Erythroblast (primary cell): ENCODE measurements at regions not wholly inside any gene's neighbourhood (a gene's known extent, or its start where the extent isn't known, plus 50 kb on each side); places are given as distances from the start of the nearest gene placed in this dataset.

Experiments used
- DNase-seq, 2 experiments: peaks; one replicate each; lab custom pipeline; 2025; lab: John Stamatoyannopoulos, UW
- GATA1 ChIP-seq: IDR thresholded peaks from 2 replicates; pipeline ENCODE4 v1.6.1; 2011; ENCODE audit warnings: low read depth, mild to moderate bottlenecking, control low read depth, low read length, moderate library complexity
- POLR2A ChIP-seq: IDR thresholded peaks from 2 replicates; pipeline ENCODE4 v1.6.1; 2011; ENCODE audit warnings: mild to moderate bottlenecking, low read length

- no peak for DNase-seq
- TF ChIP-seq GATA1 (no peak), POLR2A (no peak)
Measured at GRCh38 chr15:62824111-62825015, 218.2 kb upstream of the TPM1 start.

- TF ChIP-seq POLR2A, result no peak
- no peak for TF ChIP-seq GATA1
- DNase-seq, result no peak
Measured at GRCh38 chr15:62825191-62825590, 217.4 kb upstream of the TPM1 start.

DNA sequence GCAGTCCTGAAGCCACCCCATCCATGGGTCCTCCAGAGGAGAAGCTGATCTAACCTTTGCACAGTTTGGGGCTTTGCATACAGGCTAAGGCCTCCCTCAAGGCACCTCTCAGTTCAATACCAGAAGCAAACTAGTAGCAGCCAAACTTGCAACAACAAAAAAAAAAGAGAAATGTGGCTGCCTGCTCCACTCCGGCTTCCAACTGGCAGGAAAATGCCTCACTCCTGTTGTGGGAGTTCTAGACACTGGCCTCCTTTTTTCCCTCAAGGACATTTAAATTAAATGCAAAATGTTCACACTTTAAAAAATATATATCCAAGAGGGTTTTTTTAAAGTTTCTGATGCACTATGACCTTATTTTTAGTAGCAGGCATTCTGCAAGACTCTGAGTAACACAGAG is 216.0 kb upstream of the TPM1 start:
- no peak for TF ChIP-seq GATA1
- no peak for TF ChIP-seq POLR2A
- DNase-seq, result no peak

DNA sequence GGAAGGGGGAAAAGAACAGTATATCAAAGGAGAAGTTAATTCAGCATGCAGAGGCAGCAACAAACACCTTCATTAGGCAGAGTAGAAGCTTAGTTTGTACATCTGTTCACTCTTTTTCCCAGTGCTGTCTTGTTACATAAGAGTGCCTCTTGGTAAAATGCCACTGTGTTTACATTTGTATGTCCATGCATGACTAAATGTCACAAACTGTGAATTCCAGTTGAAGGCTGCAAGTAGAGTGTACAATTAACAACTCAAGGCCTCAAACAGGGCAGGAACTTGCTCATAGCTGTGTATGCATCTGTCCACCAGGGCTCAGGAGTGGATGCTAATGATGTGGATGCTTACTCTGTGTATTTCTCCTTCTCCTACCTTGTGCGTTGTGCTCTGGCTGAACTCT is 214.2 kb upstream of the TPM1 start:
- TF ChIP-seq GATA1 (no peak), POLR2A (no peak)
- no peak for DNase-seq

- no peak for DNase-seq
- no peak for TF ChIP-seq GATA1
- no peak for TF ChIP-seq POLR2A
Measured at GRCh38 chr15:62832231-62832630, 210.3 kb upstream of the TPM1 start.

DNA sequence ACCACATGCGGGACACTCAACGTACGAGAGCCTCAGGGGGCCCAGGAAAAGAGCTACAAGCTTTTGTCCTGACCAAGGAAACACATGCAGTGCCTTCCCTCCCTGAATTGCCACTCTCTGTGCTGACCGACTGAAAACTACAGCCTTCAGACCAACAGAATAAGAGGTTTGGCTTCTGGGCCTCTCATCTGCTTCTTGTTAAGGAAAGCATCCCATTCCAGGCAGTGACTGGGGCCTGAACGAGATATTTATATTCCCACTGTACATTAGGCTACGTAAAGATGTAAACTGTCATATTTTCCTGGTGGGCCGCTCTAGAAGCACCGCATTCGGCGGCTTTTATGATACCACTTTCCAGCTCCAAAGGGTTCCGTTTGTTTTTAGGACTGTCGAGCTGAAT is 208.9 kb upstream of the TPM1 start:
- DNase-seq, result no peak
- no peak for TF ChIP-seq GATA1
- no peak for TF ChIP-seq POLR2A

DNA sequence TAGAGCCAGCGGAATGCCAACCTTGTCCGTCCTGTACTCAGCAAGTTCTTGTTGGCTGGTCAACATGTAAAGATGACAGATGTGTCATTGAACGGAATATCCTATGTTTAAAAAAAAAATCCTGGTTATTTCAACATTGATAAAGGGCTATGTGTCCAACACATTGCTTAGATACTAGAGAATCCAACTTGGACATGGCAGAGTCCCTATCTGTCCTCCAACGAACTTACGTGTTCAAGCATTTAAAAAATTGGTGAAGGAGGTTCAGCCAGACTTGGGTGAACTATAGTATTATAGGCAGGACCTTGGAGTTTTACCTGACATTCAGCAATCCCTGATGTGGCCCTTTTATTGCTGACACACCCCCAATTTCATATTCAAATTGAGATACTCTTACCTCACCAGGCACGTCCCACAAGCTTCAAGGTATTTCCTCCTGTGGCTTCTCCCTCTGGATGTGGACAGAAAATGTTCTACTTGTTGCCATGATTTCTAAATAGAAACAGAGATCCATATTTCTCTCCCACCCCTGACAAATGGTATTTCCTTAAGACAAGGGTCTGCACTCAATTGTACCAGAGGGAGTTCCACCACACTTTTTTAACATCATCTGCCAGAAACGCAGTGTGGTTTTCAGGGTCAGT is 207.7 kb upstream of the TPM1 start:
- TF ChIP-seq GATA1 (no peak), POLR2A (no peak)
- no peak for DNase-seq

GRCh38 chr15:62835351-62835750 is 207.2 kb upstream of the TPM1 start:
- no peak for TF ChIP-seq POLR2A
- no peak for TF ChIP-seq GATA1
- DNase-seq, result no peak

- no peak for DNase-seq
- TF ChIP-seq POLR2A, result no peak
- TF ChIP-seq GATA1, result no peak
Measured at GRCh38 chr15:62835762-62836161, 206.8 kb upstream of the TPM1 start.

DNA sequence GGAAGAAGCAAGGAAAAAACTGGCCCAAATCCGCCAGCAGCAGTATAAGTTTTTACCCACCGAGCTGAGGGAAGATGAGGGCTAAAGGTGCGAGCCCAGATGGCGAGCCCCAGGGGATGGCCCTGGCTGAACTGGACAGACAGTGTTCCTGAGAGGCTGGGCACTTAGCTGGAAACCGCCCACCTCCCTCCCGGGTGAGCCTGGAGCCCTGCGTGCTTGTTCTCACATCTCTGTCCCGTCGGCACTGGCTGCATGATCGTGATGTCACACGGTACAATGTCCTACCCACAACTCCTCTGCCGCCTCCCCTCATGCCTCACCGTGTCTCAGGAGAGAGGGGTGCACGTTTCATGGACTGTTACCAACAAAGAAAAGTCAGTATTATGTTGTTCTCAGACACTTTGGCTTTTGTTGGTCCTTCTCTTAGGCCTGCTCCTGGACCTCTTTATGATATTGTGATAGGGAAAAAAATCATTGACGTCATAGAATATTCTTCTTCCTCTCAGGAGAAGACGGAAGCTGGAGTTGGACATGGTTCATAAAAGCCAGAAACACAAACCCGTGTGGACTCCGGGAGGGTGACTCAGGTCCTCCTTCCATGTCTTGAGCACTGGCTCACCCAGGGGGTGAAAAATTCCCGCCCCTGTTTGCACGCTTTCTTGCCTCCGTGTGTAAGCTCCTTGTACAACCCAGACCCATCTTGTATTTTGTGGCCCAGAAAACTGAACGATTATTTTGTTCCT is 201.8 kb upstream of the TPM1 start:
- DNase-seq, result no peak

DNA sequence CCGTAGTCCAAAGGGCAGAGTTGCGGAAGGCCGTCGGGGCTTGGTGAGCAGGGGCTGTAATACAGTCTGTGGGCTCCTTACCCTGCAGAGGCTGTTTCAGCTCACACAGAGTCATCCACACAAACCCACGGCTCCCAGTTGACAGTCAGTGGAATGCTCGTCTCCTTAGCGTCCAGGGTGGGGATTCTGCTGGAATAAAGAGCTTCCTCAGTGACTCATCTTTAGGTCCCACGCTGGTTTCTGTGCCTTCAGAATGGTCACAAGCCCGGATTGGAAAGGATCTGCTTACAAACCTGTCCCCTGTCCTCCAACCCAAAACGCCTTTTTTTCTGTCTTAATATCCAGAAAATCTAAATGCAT is 201.3 kb upstream of the TPM1 start:
- no peak for TF ChIP-seq POLR2A
- TF ChIP-seq GATA1, result no peak
- no peak for DNase-seq

More for the DNA sequence above, 201.8 kb upstream of the TPM1 start:
- TF ChIP-seq POLR2A (no peak), GATA1 (no peak)

DNA sequence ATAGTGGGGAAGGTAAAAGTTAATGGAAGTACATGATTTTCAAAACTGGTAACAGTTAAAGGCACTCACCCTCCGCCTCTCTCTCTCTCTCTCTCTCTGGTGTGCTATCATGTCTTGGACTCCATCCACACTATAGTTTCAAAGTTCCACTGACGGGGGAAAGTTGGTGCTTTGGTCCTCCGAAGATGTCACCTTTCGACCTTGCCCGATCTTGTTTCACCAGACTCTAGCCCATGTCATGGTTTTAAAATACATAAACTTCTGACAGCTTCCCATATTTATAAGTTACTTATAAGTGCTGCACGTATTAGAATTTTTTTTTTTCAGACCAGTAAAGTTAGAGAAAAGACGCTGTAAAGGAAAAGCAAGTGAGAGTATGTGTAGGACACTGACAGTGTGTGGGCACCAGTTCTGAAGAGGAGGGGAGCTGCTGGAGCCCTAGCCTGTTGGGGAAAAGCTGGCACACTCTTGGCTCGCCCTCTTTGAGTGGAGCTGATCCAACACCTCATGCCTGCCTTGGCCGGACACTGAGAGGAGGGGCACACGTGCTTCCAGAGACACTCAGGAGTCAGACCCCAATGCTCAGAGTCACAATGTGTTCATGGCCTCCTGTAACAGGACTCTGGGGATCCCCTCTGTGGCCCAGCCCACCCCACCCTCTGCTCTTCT is 200.5 kb upstream of the TPM1 start:
- TF ChIP-seq GATA1 (no peak), POLR2A (no peak)
- no peak for DNase-seq

GRCh38 chr15:62843311-62843710 is 199.2 kb upstream of the TPM1 start:
- TF ChIP-seq POLR2A (no peak), GATA1 (no peak)

DNA sequence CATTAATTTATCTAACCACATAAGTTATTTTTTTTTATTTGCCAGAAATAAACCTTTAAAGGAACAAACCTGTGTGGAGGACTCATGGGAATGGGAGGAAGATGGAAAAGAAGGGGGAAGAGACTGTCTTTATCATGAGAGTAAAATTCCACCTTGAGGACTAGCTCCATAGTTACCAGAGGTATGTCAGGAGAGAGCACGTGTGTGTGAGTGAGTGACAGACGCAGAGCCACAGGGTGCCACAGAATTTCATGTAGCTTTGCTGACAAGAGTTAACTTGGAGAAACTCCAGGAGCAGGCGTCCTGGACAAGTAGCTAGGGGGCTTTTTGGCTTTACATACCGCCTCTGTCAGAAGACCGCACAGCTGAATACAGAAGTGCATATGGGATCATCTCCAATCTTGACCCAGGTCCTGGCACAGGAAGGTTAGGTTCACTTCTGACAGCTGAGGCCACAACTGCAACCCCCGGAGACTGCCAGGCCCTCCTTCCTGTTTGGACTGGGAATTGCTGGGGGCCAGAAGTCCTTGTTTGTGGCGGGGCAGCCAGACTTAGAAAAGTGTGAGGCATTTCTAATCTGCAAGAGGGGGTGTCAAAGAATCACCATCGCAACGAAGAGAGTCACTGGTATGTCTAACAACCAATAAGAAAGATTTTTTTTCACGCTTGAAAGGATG is 197.8 kb upstream of the TPM1 start:
- DNase-seq, result no peak
- no peak for TF ChIP-seq POLR2A
- no peak for TF ChIP-seq GATA1

More at GRCh38 chr15:62843311-62843710, 199.2 kb upstream of the TPM1 start:
- DNase-seq, result no peak
